ENCODE measurements at regions not wholly inside any gene's neighbourhood (a gene's known extent, or its start where the extent isn't known, plus 50 kb on each side); places are given as distances from the start of the nearest gene placed in this dataset.

- no peaks in the 10 kb centered on the region for H3K9me2 ChIP-seq (replicated peaks; ENCODE audit: insufficient read depth, low read length)
- TF ChIP-seq CTCF (IDR thresholded peaks at IDR 0.05; ENCODE audit: low read length) (no peak), EZH2phosphoT487 (IDR thresholded peaks at IDR 0.05; ENCODE audit: low read length) (no peak), EZH2 (optimal IDR thresholded peaks at IDR 0.05; ENCODE audit: low read depth, low read length) (no peak)
- no peak overlapping the region for H2AFZ ChIP-seq (ENCODE audit: low read length)
- H3K4me1 ChIP-seq (ENCODE audit: low read length) = 0 out of 2 replicates have a peak, but pooled peaks cover 4% of the 10 kb centered on the region
- no peak overlapping the region for H3K4me3 ChIP-seq (ENCODE audit: low read length)
- H3K36me3 ChIP-seq (replicated peaks; ENCODE audit: insufficient read depth, low read length) = no peaks in the 10 kb centered on the region
- H3K9ac ChIP-seq (ENCODE audit: low read length) = no peak overlapping the region
- H4K20me1 ChIP-seq (ENCODE audit: insufficient read depth, low read length) = no peaks in the 10 kb centered on the region
- no peaks in the 10 kb centered on the region for H3K79me2 ChIP-seq (ENCODE audit: low read length)
- H3F3A ChIP-seq (ENCODE audit: insufficient read depth, low read length) = no peaks in the 10 kb centered on the region
- no peak overlapping the region for H3K4me2 ChIP-seq (ENCODE audit: low read depth, low read length)
- H3K27me3 ChIP-seq (replicated peaks; ENCODE audit: insufficient read depth, low read length) = no peaks in the 10 kb centered on the region
- no peak overlapping the region for H3K27ac ChIP-seq (ENCODE audit: low read length)
- DNase-seq = no peak
- no peaks in the 10 kb centered on the region for H3K9me3 ChIP-seq (replicated peaks; ENCODE audit: insufficient read depth, low read length)
These were observed 505.4 kb downstream of the EIPR1 start for GRCh38 chr2:2872309-2872617.

- TF ChIP-seq CTCF (IDR thresholded peaks at IDR 0.05; ENCODE audit: low read length) (no peak), EZH2phosphoT487 (IDR thresholded peaks at IDR 0.05; ENCODE audit: low read length) (no peak), EZH2 (optimal IDR thresholded peaks at IDR 0.05; ENCODE audit: low read depth, low read length) (no peak)
- no peaks in the 10 kb centered on the region for H3K36me3 ChIP-seq (replicated peaks; ENCODE audit: insufficient read depth, low read length)
- no peaks in the 10 kb centered on the region for H3K27me3 ChIP-seq (replicated peaks; ENCODE audit: insufficient read depth, low read length)
- no peak overlapping the region for H2AFZ ChIP-seq (ENCODE audit: low read length)
- H3K9ac ChIP-seq (ENCODE audit: low read length) = no peak overlapping the region
- H4K20me1 ChIP-seq (ENCODE audit: insufficient read depth, low read length) = no peaks in the 10 kb centered on the region
- H3K79me2 ChIP-seq (ENCODE audit: low read length) = no peaks in the 10 kb centered on the region
- H3K4me1 ChIP-seq (ENCODE audit: low read length) = 0 out of 2 replicates have a peak, but pooled peaks cover 4% of the 10 kb centered on the region
- peak overlapping the region; percentile 40; the same call in 1 of the 2 replicates for H3K27ac ChIP-seq (ENCODE audit: low read length)
- H3K9me2 ChIP-seq (replicated peaks; ENCODE audit: insufficient read depth, low read length) = no peaks in the 10 kb centered on the region
- DNase-seq = peak; percentile 62
- no peak overlapping the region for H3K4me3 ChIP-seq (ENCODE audit: low read length)
- no peak overlapping the region for H3K4me2 ChIP-seq (ENCODE audit: low read depth, low read length)
- H3F3A ChIP-seq (ENCODE audit: insufficient read depth, low read length) = no peaks in the 10 kb centered on the region
- no peaks in the 10 kb centered on the region for H3K9me3 ChIP-seq (replicated peaks; ENCODE audit: insufficient read depth, low read length)
These were observed 505.9 kb downstream of the EIPR1 start for GRCh38 chr2:2871480-2872308.

- no peaks in the 10 kb centered on the region for H3F3A ChIP-seq (ENCODE audit: insufficient read depth, low read length)
- no peak overlapping the region; the same call in 1 of the 2 replicates for H3K27ac ChIP-seq (ENCODE audit: low read length)
- TF ChIP-seq EZH2phosphoT487 (IDR thresholded peaks at IDR 0.05; ENCODE audit: low read length) (no peak), EZH2 (optimal IDR thresholded peaks at IDR 0.05; ENCODE audit: low read depth, low read length) (no peak), CTCF (IDR thresholded peaks at IDR 0.05; ENCODE audit: low read length) (no peak)
- no peak overlapping the region for H2AFZ ChIP-seq (ENCODE audit: low read length)
- H3K79me2 ChIP-seq (ENCODE audit: low read length) = no peaks in the 10 kb centered on the region
- H3K36me3 ChIP-seq (replicated peaks; ENCODE audit: insufficient read depth, low read length) = no peaks in the 10 kb centered on the region
- no peaks in the 10 kb centered on the region for H3K9me2 ChIP-seq (replicated peaks; ENCODE audit: insufficient read depth, low read length)
- peak; percentile 15 for DNase-seq
- no peaks in the 10 kb centered on the region for H3K27me3 ChIP-seq (replicated peaks; ENCODE audit: insufficient read depth, low read length)
- H3K4me2 ChIP-seq (ENCODE audit: low read depth, low read length) = no peak overlapping the region
- no peaks in the 10 kb centered on the region for H3K9me3 ChIP-seq (replicated peaks; ENCODE audit: insufficient read depth, low read length)
- H4K20me1 ChIP-seq (ENCODE audit: insufficient read depth, low read length) = no peaks in the 10 kb centered on the region
- no peak overlapping the region for H3K9ac ChIP-seq (ENCODE audit: low read length)
- 0 out of 2 replicates have a peak, but pooled peaks cover 4% of the 10 kb centered on the region for H3K4me1 ChIP-seq (ENCODE audit: low read length)
- H3K4me3 ChIP-seq (ENCODE audit: low read length) = no peak overlapping the region
These were observed 507.5 kb downstream of the EIPR1 start for GRCh38 chr2:2870106-2870505.

Data from MM.1S (cell line).